H9 (cell line): ENCODE measurements at regions not wholly inside any gene's neighbourhood (a gene's known extent, or its start where the extent isn't known, plus 50 kb on each side); places are given as distances from the start of the nearest gene placed in this dataset.

ENCODE experiments used
- DNase-seq: peaks from one replicate; pipeline ENCODE4 v3.0.0-alpha.2; 2017
- H2AFZ ChIP-seq: one replicate; pipeline ENCODE4 v1.6.1; 2013; ENCODE audit warnings: mild to moderate bottlenecking, low read length, control low read depth, moderate library complexity
- H2AK5ac ChIP-seq: 2 replicates; pipeline ENCODE4 v1.6.1; 2013; ENCODE audit warnings: low read length, control low read depth, mixed read lengths; ENCODE audit not compliant: insufficient read length
- H2BK120ac ChIP-seq: one replicate; pipeline ENCODE4 v1.6.1; 2013; ENCODE audit warnings: low read depth, mild to moderate bottlenecking, low read length, control low read depth, inconsistent platforms; ENCODE audit not compliant: poor library complexity, severe bottlenecking
- H2BK12ac ChIP-seq: 2 replicates; pipeline ENCODE4 v1.6.1; 2013; ENCODE audit warnings: low read length, control low read depth, mixed read lengths, low read depth; ENCODE audit not compliant: insufficient read length
- H2BK15ac ChIP-seq: 2 replicates; pipeline ENCODE4 v1.6.1; 2013; ENCODE audit warnings: low read depth, low read length, control low read depth
- H2BK20ac ChIP-seq: one replicate; pipeline ENCODE4 v1.6.1; 2013; ENCODE audit warnings: low read depth, mild to moderate bottlenecking, low read length, control low read depth, inconsistent platforms; ENCODE audit not compliant: poor library complexity, severe bottlenecking
- H2BK5ac ChIP-seq: 2 replicates; pipeline ENCODE4 v1.6.1; 2013; ENCODE audit warnings: low read length, control low read depth, mixed read lengths; ENCODE audit not compliant: insufficient read length
- H3K14ac ChIP-seq: 2 replicates; pipeline ENCODE4 v1.6.1; 2013; ENCODE audit warnings: low read length, control low read depth; ENCODE audit not compliant: insufficient read depth
- H3K18ac ChIP-seq: 2 replicates; pipeline ENCODE4 v1.6.1; 2013; ENCODE audit warnings: low read depth, mild to moderate bottlenecking, mixed read lengths, low read length, control low read depth; ENCODE audit not compliant: insufficient read length
- H3K23ac ChIP-seq: 2 replicates; pipeline ENCODE4 v1.6.1; 2013; ENCODE audit warnings: low read length, control low read depth, mixed read lengths, low read depth; ENCODE audit not compliant: insufficient read length
- H3K23me2 ChIP-seq: 2 replicates; pipeline ENCODE4 v1.6.1; 2013; ENCODE audit warnings: low read depth, mild to moderate bottlenecking, mixed read lengths, low read length, control low read depth; ENCODE audit not compliant: insufficient read length, poor library complexity, severe bottlenecking
- H3K27ac ChIP-seq: 2 replicates; pipeline ENCODE4 v1.5.1; 2013; ENCODE audit warnings: low read length, control low read depth, mixed read lengths, low read depth; ENCODE audit not compliant: insufficient read length
- H3K27me3 ChIP-seq: 2 replicates; pipeline ENCODE4 v1.6.1; 2013; ENCODE audit warnings: low read length, control low read depth, inconsistent platforms; ENCODE audit not compliant: insufficient read depth
- H3K4ac ChIP-seq: 2 replicates; pipeline ENCODE4 v1.6.1; 2013; ENCODE audit warnings: low read depth, mild to moderate bottlenecking, control low read depth, inconsistent platforms, low read length, moderate library complexity
- H3K4me1 ChIP-seq: 2 replicates; pipeline ENCODE4 v1.6.1; 2013; ENCODE audit warnings: low read length, control low read depth, inconsistent platforms; ENCODE audit not compliant: insufficient read depth
- H3K4me2 ChIP-seq: 2 replicates; pipeline ENCODE4 v1.6.1; 2013; ENCODE audit warnings: low read length, control low read depth, mixed read lengths; ENCODE audit not compliant: insufficient read length, insufficient read depth
- H3K56ac ChIP-seq: 2 replicates; pipeline ENCODE4 v1.6.1; 2013; ENCODE audit warnings: low read depth, mild to moderate bottlenecking, mixed read lengths, low read length, control low read depth; ENCODE audit not compliant: insufficient read length
- H3K79me1 ChIP-seq: 2 replicates; pipeline ENCODE4 v1.6.1; 2013; ENCODE audit warnings: low read depth, mild to moderate bottlenecking, moderate library complexity, low read length, control low read depth, inconsistent platforms; ENCODE audit not compliant: insufficient read depth, poor library complexity, severe bottlenecking
- H3K79me2 ChIP-seq: 2 replicates; pipeline ENCODE4 v1.6.1; 2013; ENCODE audit warnings: low read length, control low read depth, inconsistent platforms; ENCODE audit not compliant: insufficient read depth
- H3K9ac ChIP-seq: 2 replicates; pipeline ENCODE4 v1.6.1; 2013; ENCODE audit warnings: low read length, control low read depth, mixed read lengths; ENCODE audit not compliant: insufficient read length; ENCODE audit errors: extremely low read depth
- H3K9me3 ChIP-seq: one replicate; pipeline ENCODE4 v1.6.1; 2013; ENCODE audit warnings: low read depth, low read length, inconsistent platforms; ENCODE audit not compliant: control insufficient read depth
- H3T11ph ChIP-seq: one replicate; pipeline ENCODE4 v1.6.1; 2013; ENCODE audit warnings: mild to moderate bottlenecking, low read length, control low read depth, inconsistent platforms
- H4K20me1 ChIP-seq: one replicate; pipeline ENCODE4 v1.6.1; 2013; ENCODE audit not compliant: control insufficient read depth, insufficient read length, insufficient read depth
- H4K5ac ChIP-seq: 2 replicates; pipeline ENCODE4 v1.6.1; 2013; ENCODE audit warnings: low read depth, mild to moderate bottlenecking, mixed read lengths, low read length, control low read depth; ENCODE audit not compliant: insufficient read length
- H4K8ac ChIP-seq: replicated peaks from 2 replicates; pipeline ENCODE4 v1.6.1; 2013; ENCODE audit warnings: low read length, control low read depth, mixed read lengths, low read depth; ENCODE audit not compliant: insufficient read length
- H4K91ac ChIP-seq: 2 replicates; pipeline ENCODE4 v1.6.1; 2013; ENCODE audit warnings: low read depth, mild to moderate bottlenecking, moderate library complexity, mixed read lengths, low read length, control low read depth; ENCODE audit not compliant: insufficient read length
- H3K27ac Mint-ChIP-seq, 3 experiments: 2 replicates in 2 of 3; 3 replicates in 1 of 3; pipeline ENCODE4 v1.8.0; 2020 to 2021; ENCODE audit warnings: mixed read lengths in 3 of 3, mild to moderate bottlenecking in 1 of 3, moderate library complexity in 1 of 3
- H3K27me3 Mint-ChIP-seq: 2 replicates; pipeline ENCODE4 v1.8.0; 2021; ENCODE audit warnings: low read depth, mild to moderate bottlenecking, moderate library complexity, mixed read lengths
- H3K36me3 Mint-ChIP-seq, 3 experiments: 2 replicates in 2 of 3; 3 replicates in 1 of 3; pipeline ENCODE4 v1.8.0; 2020 to 2021; ENCODE audit warnings: low read depth in 3 of 3, mixed read lengths in 3 of 3; ENCODE audit not compliant: insufficient read depth in 1 of 3
- H3K4me1 Mint-ChIP-seq, 2 experiments: 2 replicates each; pipeline ENCODE4 v1.8.0; 2020; ENCODE audit warnings: mixed read lengths in 2 of 2
- H3K4me3 Mint-ChIP-seq, 2 experiments: 2 replicates in 1 of 2; 3 replicates in 1 of 2; pipeline ENCODE4 v1.8.0; 2020 to 2021; ENCODE audit warnings: mild to moderate bottlenecking in 2 of 2, mixed read lengths in 2 of 2, moderate library complexity in 1 of 2
- H3K9me3 Mint-ChIP-seq, 2 experiments: 2 replicates in 1 of 2; 3 replicates in 1 of 2; pipeline ENCODE4 v1.8.0; 2020; ENCODE audit warnings: mild to moderate bottlenecking in 2 of 2, mixed read lengths in 2 of 2, moderate library complexity in 1 of 2
- WGBS: extraction: QIAGEN DNeasy Blood & Tissue Kit; methylation state at CpG from one replicate; pipeline ENCODE4 v1.1.7; 2013; ENCODE audit warnings: missing lambda C conversion rate, low lambda C conversion rate, mixed read lengths; ENCODE audit not compliant: insufficient read length; ENCODE audit errors: extremely low coverage; 5-methylcytosine and 5-hydroxymethylcytosine counted together
- TF ChIP-seq, protein P1 (sequence below): fragments of 200-600 bp; sonication (generic); conservative IDR thresholded peaks from 3 replicates; pipeline ENCODE4 v1.8.0; 2021; ENCODE audit warnings: antibody characterized with exemption, mild to moderate bottlenecking

DNA sequence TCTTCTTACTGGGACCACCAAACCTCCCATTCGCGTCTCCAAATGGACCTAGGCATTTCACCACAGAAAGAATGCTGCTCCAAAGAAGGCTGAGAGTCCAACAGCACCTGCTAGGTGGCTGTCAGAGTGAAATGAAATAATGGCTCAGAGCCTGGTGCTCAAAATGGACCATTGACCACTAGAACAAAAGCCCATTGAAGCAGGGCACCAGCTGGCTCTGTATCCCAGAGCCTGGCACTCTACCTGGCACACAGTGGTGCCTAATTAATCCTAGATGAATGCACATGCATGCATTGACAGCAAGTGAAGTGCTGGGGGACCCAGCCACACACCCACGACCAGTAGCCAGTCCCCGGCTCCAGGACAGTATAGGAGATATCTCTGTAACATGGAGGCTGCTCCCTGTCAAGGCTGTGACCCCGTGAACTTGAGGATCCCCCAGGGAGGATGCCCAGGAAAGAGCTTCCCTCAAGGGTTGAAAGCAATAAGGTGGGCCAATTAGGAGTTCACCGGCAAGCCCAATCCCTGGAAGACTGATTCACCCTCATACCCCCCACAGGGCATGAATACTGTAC, 261.3 kb downstream of the TNS1 start:
- WGBS, result no CpG with 5 or more reads among the region's 6 CpGs
- Histone ChIP-seq H3K18ac (no peak overlapping the region), H2AK5ac (no peak overlapping the region), H4K91ac (no peak overlapping the region), H3K4me1 (no peaks in the 10 kb centered on the region), H4K8ac (no peak overlapping the region), H3K27ac (no peak overlapping the region), H3K4me2 (no peak overlapping the region), H4K5ac (no peak overlapping the region), H2BK5ac (no peak overlapping the region), H2BK12ac (no peak overlapping the region), H3K9me3 (no peaks in the 10 kb centered on the region), H3K79me2 (no peaks in the 10 kb centered on the region), H2BK120ac (no peak overlapping the region), H3K27me3 (no peaks in the 10 kb centered on the region), H3K23me2 (no peaks in the 10 kb centered on the region), H2BK20ac (no peak overlapping the region), H3K79me1 (no peaks in the 10 kb centered on the region), H2BK15ac (no peak overlapping the region), H3T11ph (no peak overlapping the region), H4K20me1 (no peaks in the 10 kb centered on the region), H3K56ac (no peak overlapping the region), H3K9ac (no peak overlapping the region), H3K23ac (no peak overlapping the region), H2AFZ (no peak overlapping the region), H3K4ac (no peak overlapping the region), H3K14ac (no peak overlapping the region)
- Mint-ChIP-seq H3K9me3 (no peaks in the 10 kb centered on the region), H3K36me3 (no peaks in the 10 kb centered on the region; a peak in 1 of 7 replicates), H3K27me3 (peaks cover 5% of the 10 kb centered on the region), H3K27ac (no peak overlapping the region), H3K4me1 (0 out of 4 replicates have a peak, but pooled peaks cover 0 to 3% of the 10 kb centered on the region in 2 experiments), H3K4me3 (no peak overlapping the region)
- no peak for DNase-seq
- TF ChIP-seq, protein P1, sequence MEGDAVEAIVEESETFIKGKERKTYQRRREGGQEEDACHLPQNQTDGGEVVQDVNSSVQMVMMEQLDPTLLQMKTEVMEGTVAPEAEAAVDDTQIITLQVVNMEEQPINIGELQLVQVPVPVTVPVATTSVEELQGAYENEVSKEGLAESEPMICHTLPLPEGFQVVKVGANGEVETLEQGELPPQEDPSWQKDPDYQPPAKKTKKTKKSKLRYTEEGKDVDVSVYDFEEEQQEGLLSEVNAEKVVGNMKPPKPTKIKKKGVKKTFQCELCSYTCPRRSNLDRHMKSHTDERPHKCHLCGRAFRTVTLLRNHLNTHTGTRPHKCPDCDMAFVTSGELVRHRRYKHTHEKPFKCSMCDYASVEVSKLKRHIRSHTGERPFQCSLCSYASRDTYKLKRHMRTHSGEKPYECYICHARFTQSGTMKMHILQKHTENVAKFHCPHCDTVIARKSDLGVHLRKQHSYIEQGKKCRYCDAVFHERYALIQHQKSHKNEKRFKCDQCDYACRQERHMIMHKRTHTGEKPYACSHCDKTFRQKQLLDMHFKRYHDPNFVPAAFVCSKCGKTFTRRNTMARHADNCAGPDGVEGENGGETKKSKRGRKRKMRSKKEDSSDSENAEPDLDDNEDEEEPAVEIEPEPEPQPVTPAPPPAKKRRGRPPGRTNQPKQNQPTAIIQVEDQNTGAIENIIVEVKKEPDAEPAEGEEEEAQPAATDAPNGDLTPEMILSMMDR, result no peak
